GM10266 (cell line): ENCODE measurements at regions not wholly inside any gene's neighbourhood (a gene's known extent, or its start where the extent isn't known, plus 50 kb on each side); places are given as distances from the start of the nearest gene placed in this dataset.

Experiments
- DNase-seq: peaks from one replicate; pipeline ENCODE4 v3.0.0; 2012; ENCODE audit errors: extremely low spot score
- TF ChIP-seq, protein P1 (sequence below): IDR thresholded peaks from 2 replicates; pipeline ENCODE4 v1.5.1; 2012; ENCODE audit warnings: mild to moderate bottlenecking, low read depth; ENCODE audit not compliant: control insufficient read depth, insufficient read depth; ENCODE audit errors: missing control alignments

DNA sequence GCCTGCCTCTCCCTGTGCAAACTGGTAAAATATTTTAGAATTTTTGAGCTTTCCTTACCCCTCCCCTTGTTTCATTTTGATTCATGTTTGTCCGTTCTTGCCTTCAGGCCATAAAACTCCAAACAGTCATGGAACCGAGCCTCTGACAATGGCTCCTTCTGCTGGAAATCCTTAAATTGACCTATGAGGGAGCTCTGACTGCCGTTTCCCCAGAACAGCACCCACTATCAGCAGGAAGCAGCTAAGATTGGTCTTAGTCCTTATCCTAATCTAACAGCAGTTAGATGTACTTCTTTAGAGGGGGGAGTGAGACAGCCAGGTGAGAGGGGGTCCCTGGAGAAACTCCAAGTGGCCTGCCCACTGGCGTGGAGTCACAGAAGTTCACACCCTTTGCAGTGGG is 106.7 kb downstream of the FAM174A start:
- TF ChIP-seq, protein P1, sequence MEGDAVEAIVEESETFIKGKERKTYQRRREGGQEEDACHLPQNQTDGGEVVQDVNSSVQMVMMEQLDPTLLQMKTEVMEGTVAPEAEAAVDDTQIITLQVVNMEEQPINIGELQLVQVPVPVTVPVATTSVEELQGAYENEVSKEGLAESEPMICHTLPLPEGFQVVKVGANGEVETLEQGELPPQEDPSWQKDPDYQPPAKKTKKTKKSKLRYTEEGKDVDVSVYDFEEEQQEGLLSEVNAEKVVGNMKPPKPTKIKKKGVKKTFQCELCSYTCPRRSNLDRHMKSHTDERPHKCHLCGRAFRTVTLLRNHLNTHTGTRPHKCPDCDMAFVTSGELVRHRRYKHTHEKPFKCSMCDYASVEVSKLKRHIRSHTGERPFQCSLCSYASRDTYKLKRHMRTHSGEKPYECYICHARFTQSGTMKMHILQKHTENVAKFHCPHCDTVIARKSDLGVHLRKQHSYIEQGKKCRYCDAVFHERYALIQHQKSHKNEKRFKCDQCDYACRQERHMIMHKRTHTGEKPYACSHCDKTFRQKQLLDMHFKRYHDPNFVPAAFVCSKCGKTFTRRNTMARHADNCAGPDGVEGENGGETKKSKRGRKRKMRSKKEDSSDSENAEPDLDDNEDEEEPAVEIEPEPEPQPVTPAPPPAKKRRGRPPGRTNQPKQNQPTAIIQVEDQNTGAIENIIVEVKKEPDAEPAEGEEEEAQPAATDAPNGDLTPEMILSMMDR: no peak
- DNase-seq: no peak

DNA sequence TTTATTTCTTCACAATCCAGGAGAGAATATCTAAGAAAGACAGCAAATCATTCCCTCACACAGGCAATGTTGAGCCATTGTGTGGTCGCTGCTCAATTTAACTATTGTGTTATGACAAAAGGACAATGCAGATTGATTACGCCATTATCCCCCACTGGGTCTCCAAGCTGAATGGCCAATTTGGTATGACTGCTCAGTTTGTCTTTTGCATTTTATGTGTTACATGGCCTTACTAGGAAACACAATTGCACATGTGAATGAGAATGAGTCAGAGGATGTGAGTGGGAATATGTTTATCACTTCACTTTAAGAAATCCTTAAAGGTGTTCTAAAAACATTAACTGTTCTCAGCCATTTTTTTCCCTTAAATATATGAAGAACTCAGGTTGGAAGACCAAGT is 108.3 kb downstream of the FAM174A start:
- no peak for DNase-seq
- TF ChIP-seq, protein P1: no peak

- TF ChIP-seq, protein P1: no peak
- no peak for DNase-seq
These were observed 109.0 kb downstream of the FAM174A start for GRCh38 chr5:100644185-100644584.

- TF ChIP-seq, protein P1: no peak
- no peak for DNase-seq
These were observed 109.6 kb downstream of the FAM174A start for GRCh38 chr5:100644776-100645175.

DNA sequence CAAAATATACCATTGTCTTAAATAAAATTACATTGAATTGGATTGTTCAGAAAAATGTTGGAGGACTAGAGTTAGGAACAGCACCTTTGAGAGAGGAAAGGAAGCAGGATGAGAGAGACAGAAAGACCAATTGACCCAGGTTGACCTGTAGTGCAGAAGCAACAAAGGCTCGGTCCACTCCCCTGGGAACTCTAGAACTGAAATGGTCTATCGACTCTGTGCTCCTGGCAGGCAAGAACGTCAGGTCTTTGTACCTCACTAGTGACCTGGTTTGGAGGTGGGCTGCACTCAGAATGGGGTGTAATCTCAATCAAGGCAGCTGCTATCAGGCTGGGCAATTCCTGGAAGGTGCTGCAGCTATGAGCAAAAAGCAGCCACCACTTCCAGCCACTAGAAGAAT is 110.8 kb downstream of the FAM174A start:
- TF ChIP-seq, protein P1: no peak
- no peak for DNase-seq

- TF ChIP-seq, protein P1: no peak
- no peak for DNase-seq
These were observed 111.5 kb downstream of the FAM174A start for GRCh38 chr5:100646691-100647090.

DNA sequence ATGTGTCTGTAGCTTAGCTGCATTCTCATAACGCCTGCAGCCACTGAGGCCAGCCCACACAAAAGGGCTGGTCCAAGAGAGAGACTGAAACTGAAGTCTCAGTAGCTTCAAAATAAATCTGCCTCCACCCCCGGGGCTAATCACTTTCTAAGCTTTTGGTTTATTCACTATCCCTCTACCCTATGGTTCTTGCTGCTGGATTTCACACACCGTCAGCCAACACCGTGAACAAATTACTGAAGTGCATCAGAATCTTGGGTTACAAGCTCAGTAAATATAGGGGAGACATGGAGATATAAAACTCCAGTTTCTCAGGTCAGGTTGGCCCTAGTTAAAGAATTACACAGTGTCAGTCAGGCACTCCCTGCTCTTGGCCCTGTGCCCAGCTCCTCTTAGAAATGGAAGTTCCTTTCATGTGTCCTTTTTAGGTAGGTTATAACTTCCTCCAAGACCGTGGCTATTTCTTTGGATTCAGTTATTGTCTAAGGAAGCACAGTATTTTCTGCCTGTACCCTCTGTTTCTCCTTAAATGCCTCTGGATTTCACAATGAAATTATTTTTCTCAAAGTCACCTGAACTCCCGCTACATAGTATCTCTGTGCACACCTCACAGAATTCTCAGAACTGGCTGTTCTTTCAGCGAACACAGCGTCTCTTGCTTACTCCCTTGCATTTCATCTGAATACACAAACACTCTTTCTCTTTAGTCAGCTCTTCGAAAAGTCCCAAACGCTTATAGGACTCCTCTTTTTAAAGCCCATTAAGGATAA is 112.5 kb downstream of the FAM174A start:
- DNase-seq: no peak
- TF ChIP-seq, protein P1: no peak
